SU-DHL-6 (cell line): ENCODE measurements at regions not wholly inside any gene's neighbourhood (a gene's known extent, or its start where the extent isn't known, plus 50 kb on each side); places are given as distances from the start of the nearest gene placed in this dataset.

Source experiments
- H2AFZ ChIP-seq: fragments of 200-600 bp; sonication (generic); 2 replicates; pipeline ENCODE4 v1.6.1; 2014; ENCODE audit warnings: low read depth, mild to moderate bottlenecking, moderate library complexity, mixed read lengths, antibody characterized with exemption, low read length; ENCODE audit not compliant: severe bottlenecking
- H3F3A ChIP-seq: fragments of 200-600 bp; shearing (Covaris generic); 2 replicates; pipeline ENCODE4 v1.6.0; 2016; ENCODE audit warnings: antibody characterized with exemption, mild to moderate bottlenecking; ENCODE audit not compliant: insufficient read depth
- H3K27ac ChIP-seq: fragments of 200-600 bp; sonication (generic); 2 replicates; pipeline ENCODE4 v1.5.1; 2016; ENCODE audit warnings: low read depth, mild to moderate bottlenecking, low read length, moderate library complexity, mixed read lengths
- H3K27me3 ChIP-seq: fragments of 200-600 bp; sonication (generic), shearing (Covaris generic); 2 replicates; pipeline ENCODE4 v1.6.0; 2014; ENCODE audit warnings: mild to moderate bottlenecking, low read length
- H3K36me3 ChIP-seq: fragments of 200-600 bp; sonication (generic); 2 replicates; pipeline ENCODE4 v1.6.1; 2014; ENCODE audit warnings: mild to moderate bottlenecking, low read length, mixed read lengths
- H3K4me2 ChIP-seq: fragments of 300-600, 200-600 bp; shearing (Covaris generic), sonication (generic); 2 replicates; pipeline ENCODE4 v1.6.0; 2014; ENCODE audit warnings: low read length, low read depth, mild to moderate bottlenecking; ENCODE audit not compliant: poor library complexity, severe bottlenecking
- H3K4me3 ChIP-seq: fragments of 200-600 bp; sonication (generic); 2 replicates; pipeline ENCODE4 v1.5.1; 2014; ENCODE audit warnings: antibody characterized with exemption, low read length, mild to moderate bottlenecking, mixed read lengths; ENCODE audit not compliant: insufficient read depth, poor library complexity, severe bottlenecking
- H3K79me2 ChIP-seq: fragments of 200-600 bp; sonication (generic); 2 replicates; pipeline ENCODE4 v1.6.1; 2014; ENCODE audit warnings: mild to moderate bottlenecking, low read length, moderate library complexity; ENCODE audit not compliant: insufficient read depth
- H3K9ac ChIP-seq: fragments of 200-600 bp; sonication (generic); 2 replicates; pipeline ENCODE4 v1.7.0; 2014; ENCODE audit warnings: mild to moderate bottlenecking, low read length
- H3K9me2 ChIP-seq: fragments of 200-600 bp; sonication (generic); replicated peaks from 2 replicates; pipeline ENCODE4 v1.6.1; 2014; ENCODE audit warnings: low read length; ENCODE audit not compliant: insufficient read depth
- H3K9me3 ChIP-seq: fragments of 200-600 bp; sonication (generic); 2 replicates; pipeline ENCODE4 v1.6.1; 2014; ENCODE audit warnings: low read length, mixed read lengths; ENCODE audit not compliant: insufficient read depth
- H4K20me1 ChIP-seq: fragments of 200-600 bp; sonication (generic); 2 replicates; pipeline ENCODE4 v1.6.1; 2014; ENCODE audit warnings: low read depth, mild to moderate bottlenecking, antibody characterized with exemption, low read length, moderate library complexity, mixed read lengths
- CTCF ChIP-seq: fragments of 200-600 bp; sonication (generic); IDR thresholded peaks from one replicate; pipeline ENCODE4 v1.5.1; 2017; ENCODE audit warnings: antibody characterized with exemption, mild to moderate bottlenecking, low read length, moderate library complexity; ENCODE audit not compliant: insufficient read depth, poor library complexity, severe bottlenecking
- EZH2phosphoT487 ChIP-seq: fragments of 200-600 bp; sonication (generic), shearing (Covaris generic); conservative IDR thresholded peaks from 2 replicates; pipeline ENCODE4 v1.6.1; 2018; ENCODE audit warnings: mild to moderate bottlenecking, antibody characterized with exemption, low read length, moderate library complexity, mixed read lengths

GRCh38 chr3:81024560-81024959 is 736.9 kb downstream of the GBE1 start:
- Histone ChIP-seq H3K9ac (no peak overlapping the region), H2AFZ (no peak overlapping the region), H3K9me3 (peaks cover 4% of the 10 kb centered on the region; the same call in 1 of the 2 replicates), H3K4me3 (no peak overlapping the region), H3K9me2 (no peaks in the 10 kb centered on the region), H3F3A (no peaks in the 10 kb centered on the region), H3K27me3 (no peaks in the 10 kb centered on the region), H3K27ac (no peak overlapping the region), H3K36me3 (no peaks in the 10 kb centered on the region), H3K4me2 (no peak overlapping the region), H3K79me2 (no peaks in the 10 kb centered on the region), H4K20me1 (no peaks in the 10 kb centered on the region)
- TF ChIP-seq EZH2phosphoT487, result no peak
- TF ChIP-seq CTCF, result no peak

DNA sequence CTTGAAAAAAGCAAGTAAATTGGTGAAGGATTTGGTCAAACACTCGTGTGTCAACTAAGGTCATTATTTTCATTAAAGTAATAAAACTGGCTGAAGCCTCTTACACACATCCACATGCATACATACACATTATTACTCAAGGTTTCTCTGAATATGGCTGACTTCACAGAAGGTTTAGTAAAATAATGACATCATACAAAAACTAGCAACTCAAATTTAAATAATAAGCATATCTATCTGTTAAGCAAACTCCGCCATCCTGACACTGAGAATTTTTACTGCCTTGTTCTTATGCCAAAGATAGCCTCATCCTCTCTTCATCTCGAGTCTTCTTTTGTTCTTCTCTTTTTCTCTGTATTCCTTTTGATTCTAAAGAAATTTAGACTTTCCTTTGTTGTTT is 739.1 kb downstream of the GBE1 start:
- TF ChIP-seq EZH2phosphoT487, result no peak
- TF ChIP-seq CTCF, result no peak
- no peak overlapping the region for H3K27ac ChIP-seq

GRCh38 chr3:81013360-81013759 is 748.1 kb downstream of the GBE1 start:
- Histone ChIP-seq H3K9me3 (no peaks in the 10 kb centered on the region), H3K27me3 (no peaks in the 10 kb centered on the region), H3K27ac (no peak overlapping the region), H4K20me1 (no peaks in the 10 kb centered on the region), H2AFZ (no peak overlapping the region), H3K36me3 (no peaks in the 10 kb centered on the region), H3K79me2 (no peaks in the 10 kb centered on the region), H3K9me2 (no peaks in the 10 kb centered on the region; the same call in 1 of the 2 replicates), H3K4me3 (no peak overlapping the region), H3F3A (no peaks in the 10 kb centered on the region), H3K9ac (no peak overlapping the region), H3K4me2 (no peak overlapping the region)
- TF ChIP-seq EZH2phosphoT487 (no peak), CTCF (no peak)

More for the DNA sequence above, 739.1 kb downstream of the GBE1 start:
- no peak overlapping the region for H3K4me3 ChIP-seq
- no peaks in the 10 kb centered on the region for H3K36me3 ChIP-seq
- no peak overlapping the region for H2AFZ ChIP-seq
- H3K27me3 ChIP-seq, result no peaks in the 10 kb centered on the region
- no peaks in the 10 kb centered on the region for H3K79me2 ChIP-seq
- no peak overlapping the region for H3K9ac ChIP-seq
- no peaks in the 10 kb centered on the region for H4K20me1 ChIP-seq
- no peak overlapping the region for H3K4me2 ChIP-seq
- H3K9me3 ChIP-seq, result peaks cover 4% of the 10 kb centered on the region; the same call in 1 of the 2 replicates
- no peaks in the 10 kb centered on the region for H3F3A ChIP-seq
- no peaks in the 10 kb centered on the region; the same call in 1 of the 2 replicates for H3K9me2 ChIP-seq

GRCh38 chr3:81005992-81006391 is 755.5 kb downstream of the GBE1 start:
- H3K4me3 ChIP-seq, result no peak overlapping the region
- H3K27ac ChIP-seq, result no peak overlapping the region
- H4K20me1 ChIP-seq, result no peaks in the 10 kb centered on the region
- no peak overlapping the region for H2AFZ ChIP-seq
- no peak overlapping the region for H3K4me2 ChIP-seq
- H3K9me2 ChIP-seq, result no peaks in the 10 kb centered on the region
- no peaks in the 10 kb centered on the region for H3F3A ChIP-seq
- H3K36me3 ChIP-seq, result no peaks in the 10 kb centered on the region
- no peaks in the 10 kb centered on the region for H3K9me3 ChIP-seq
- no peak overlapping the region for H3K9ac ChIP-seq
- TF ChIP-seq CTCF (no peak), EZH2phosphoT487 (no peak)
- no peaks in the 10 kb centered on the region for H3K79me2 ChIP-seq
- no peaks in the 10 kb centered on the region for H3K27me3 ChIP-seq
